Fibroblast of skin of right quadriceps (primary cell): ENCODE measurements at regions not wholly inside any gene's neighbourhood (a gene's known extent, or its start where the extent isn't known, plus 50 kb on each side); places are given as distances from the start of the nearest gene placed in this dataset.

Experiments
- DNase-seq: peaks from one replicate; pipeline ENCODE4 v3.0.0-alpha.2; 2013

- peak; percentile 24 for DNase-seq
Measured at GRCh38 chr10:117933036-117933435, 113.7 kb downstream of the RAB11FIP2 start.

GRCh38 chr10:117934477-117934876, 112.3 kb downstream of the RAB11FIP2 start:
- no peak for DNase-seq

GRCh38 chr10:117936141-117936540, 110.6 kb downstream of the RAB11FIP2 start:
- peak; percentile 81 for DNase-seq

DNA sequence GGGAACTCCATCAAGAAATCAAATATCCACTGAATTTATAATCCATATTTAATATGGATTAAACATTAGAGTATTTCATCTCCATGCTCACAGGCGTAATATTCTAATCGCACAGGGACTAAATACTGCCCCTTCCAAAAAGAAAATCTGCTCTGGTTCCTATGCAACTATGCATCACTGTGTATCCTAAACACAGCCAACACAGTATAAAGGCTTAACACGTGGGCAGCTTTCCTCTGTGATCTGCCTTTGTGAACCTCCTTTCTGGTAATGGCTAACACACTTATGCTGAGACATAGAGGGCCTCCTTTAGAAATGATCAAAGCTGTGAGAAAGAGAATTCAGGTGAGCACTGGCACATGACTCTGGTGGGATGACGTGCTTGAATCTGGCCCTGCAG, 110.2 kb downstream of the RAB11FIP2 start:
- peak; percentile 4 for DNase-seq

DNA sequence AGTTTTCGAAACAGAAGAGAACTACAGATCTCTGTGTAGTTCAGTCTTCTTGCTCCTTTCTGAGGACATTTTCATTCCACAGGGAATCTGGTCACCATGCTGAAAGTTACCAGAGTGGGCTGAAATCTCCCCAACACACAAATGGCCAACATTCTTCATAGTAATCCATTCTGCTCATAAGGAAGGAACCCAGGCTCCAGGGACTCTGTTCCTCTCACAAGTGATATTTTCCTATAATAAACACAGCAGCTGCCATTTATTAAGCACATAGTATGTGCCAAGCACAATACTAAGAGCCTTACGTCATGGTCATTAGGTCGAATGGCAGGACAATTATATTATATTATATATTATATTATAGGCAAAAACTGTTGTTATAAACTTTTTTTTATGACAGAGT, 109.8 kb downstream of the RAB11FIP2 start:
- no peak for DNase-seq

DNA sequence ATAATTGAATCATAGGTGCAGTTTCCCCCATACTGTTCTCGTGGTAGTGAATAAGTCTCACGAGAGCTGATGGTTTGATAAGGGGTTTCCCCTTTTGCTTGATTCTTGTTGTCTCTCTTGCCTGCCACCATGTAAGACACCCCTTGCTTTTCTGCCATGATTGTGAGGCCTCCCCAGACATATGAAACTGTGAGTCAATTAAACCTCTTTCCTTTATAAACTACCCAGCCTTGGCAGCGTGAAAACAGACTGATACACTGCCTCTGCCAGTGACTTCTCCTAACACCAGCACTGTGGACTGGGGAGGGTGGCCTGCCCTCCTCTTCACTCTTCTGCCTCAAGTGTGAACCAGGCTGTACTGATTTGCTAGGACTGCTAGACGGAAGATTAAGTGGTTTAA, 108.6 kb downstream of the RAB11FIP2 start:
- DNase-seq: no peak

DNA sequence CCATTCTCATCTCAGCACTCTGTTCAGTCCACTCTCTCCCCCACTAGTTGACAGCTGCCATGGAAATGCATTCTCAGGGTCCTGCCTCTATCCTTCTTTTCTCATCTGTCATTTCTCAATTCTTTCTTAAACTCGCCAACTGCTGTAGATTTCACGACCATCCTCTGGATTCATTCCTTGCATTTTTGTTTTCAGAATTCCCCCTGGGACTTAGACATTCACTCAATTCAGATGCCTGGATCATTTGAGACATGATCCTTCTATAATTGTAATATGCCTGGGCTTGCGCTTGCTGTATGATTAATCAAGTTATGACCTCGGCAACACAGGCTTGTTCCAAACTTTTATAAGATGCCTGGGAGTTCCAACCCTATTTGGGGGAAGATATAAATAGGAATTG, 104.5 kb downstream of the RAB11FIP2 start:
- DNase-seq: peak; percentile 65

DNA sequence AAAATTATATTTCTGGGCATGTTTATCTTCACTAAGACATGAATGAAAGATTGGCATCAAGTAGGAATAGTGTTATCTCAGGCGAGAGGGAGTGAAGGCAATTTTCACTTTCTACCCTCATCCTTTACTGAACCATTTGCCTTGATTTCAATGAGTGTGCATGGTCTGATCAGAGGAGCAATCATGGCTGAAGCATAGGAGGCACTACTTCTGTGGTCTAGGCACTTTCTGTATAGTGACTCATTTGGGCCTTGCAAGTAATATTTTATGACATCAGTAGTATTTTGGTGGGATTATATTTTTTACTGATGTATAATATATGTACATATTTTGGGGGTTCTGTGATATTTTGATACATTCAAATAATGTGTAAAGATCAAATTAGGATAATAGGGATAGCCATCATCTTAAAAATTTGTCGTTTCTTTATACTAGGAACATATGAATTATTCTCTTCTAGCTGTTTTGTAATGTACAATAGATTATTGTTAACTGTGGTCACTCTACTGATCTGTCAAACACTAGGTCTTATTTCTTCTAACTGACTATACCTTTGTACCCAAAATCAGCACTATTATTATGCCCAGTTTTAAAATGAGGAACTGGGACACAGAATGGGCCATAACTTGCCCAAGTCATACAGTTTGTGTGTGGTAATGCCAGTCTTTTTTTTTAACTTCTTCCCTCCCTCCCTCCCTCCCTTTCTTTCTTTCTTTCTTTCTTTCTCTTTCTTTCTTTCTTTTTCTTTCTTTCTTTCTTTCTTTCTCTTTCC, 101.9 kb downstream of the RAB11FIP2 start:
- DNase-seq: no peak

DNA sequence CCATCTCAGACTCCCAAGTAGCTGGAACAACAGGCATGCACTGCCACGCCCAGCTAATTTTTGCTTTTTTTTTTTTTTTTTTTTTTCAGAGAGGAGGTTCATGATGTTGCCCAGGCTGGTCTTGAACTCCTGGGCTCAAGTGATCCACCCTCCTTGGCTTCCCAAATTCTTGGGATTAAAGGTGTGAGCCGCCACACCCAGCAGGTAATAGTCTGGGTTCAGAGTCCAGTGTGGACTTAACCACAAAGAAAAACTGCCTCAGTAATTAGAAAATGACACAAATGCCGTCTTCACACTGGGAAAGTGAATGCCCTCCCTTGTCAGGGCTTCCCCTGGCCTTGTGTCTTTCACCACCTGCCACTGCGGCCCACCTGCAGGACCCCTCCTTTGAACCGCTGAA, 101.1 kb downstream of the RAB11FIP2 start:
- no peak for DNase-seq

- peak; percentile 82 for DNase-seq
Measured at GRCh38 chr10:117946525-117947070, 100.1 kb downstream of the RAB11FIP2 start.

DNA sequence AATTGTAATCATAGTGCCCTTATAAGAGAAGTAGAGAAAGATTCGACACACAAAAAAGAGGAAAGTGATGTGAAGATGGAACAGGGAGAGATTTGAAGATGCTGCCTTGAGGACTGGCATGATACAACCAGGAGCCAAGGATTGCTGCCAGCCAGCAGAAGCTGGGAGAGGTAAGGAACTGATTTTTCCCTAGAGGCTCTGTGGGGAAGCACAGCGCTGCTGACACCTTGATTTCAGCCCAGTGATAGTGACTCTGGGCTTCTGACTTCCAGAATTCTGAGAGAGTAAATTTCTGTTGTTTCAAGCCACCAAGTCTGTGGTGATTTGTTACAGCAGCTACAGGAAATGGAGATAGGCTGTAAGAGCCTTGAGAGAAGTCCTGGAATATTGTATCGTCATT, 98.2 kb downstream of the RAB11FIP2 start:
- DNase-seq: no peak

- no peak for DNase-seq
Measured at GRCh38 chr10:117950408-117950807, 96.3 kb downstream of the RAB11FIP2 start.
